H1 (cell line): ENCODE measurements at regions not wholly inside any gene's neighbourhood (a gene's known extent, or its start where the extent isn't known, plus 50 kb on each side); places are given as distances from the start of the nearest gene placed in this dataset.

Experiments used
- CTCF ChIA-PET: fragments of 300-600 bp; sonication (Branson Sonifier 250); formaldehyde crosslinking; loops from one replicate; lab custom pipeline; 2021; ENCODE audit not compliant: partially characterized antibody; lab: Charles Lee
- POLR2A ChIA-PET: fragments of 300-600 bp; sonication (Branson Sonifier 250); formaldehyde crosslinking; loops from one replicate; lab custom pipeline; 2021; ENCODE audit warnings: inconsistent platforms; ENCODE audit not compliant: partially characterized antibody; lab: Charles Lee
- DNase-seq, 2 experiments: peaks; one replicate each; pipeline versions ENCODE4 v3.0.0 to v3.0.0-alpha.2; 2010 to 2022; ENCODE audit warnings: low spot score in 2 of 2, low read depth in 1 of 2, mixed read lengths in 1 of 2
- FAIRE-seq: peaks from 2 replicates; lab custom pipeline; 2011; peaks lifted over from hg19 to GRCh38; lab: Jason Lieb, UNC
- H2AFZ ChIP-seq: 2 replicates; pipeline ENCODE4 v1.8.1; 2012; ENCODE audit warnings: low read length, inconsistent platforms
- H2AK5ac ChIP-seq: 2 replicates; pipeline ENCODE4 v1.6.1; 2013; ENCODE audit warnings: low read depth, low read length
- H2BK120ac ChIP-seq: replicated peaks from 2 replicates; pipeline ENCODE3; 2013; ENCODE audit warnings: low read depth, low read length, inconsistent platforms
- H2BK12ac ChIP-seq: 2 replicates; pipeline ENCODE4 v1.6.1; 2013; ENCODE audit warnings: low read depth, low read length
- H2BK15ac ChIP-seq: 2 replicates; pipeline ENCODE4 v1.6.1; 2013; ENCODE audit warnings: low read length
- H2BK20ac ChIP-seq: 2 replicates; pipeline ENCODE4 v1.6.1; 2013; ENCODE audit warnings: low read length
- H2BK5ac ChIP-seq: 2 replicates; pipeline ENCODE4 v1.6.1; 2013; ENCODE audit warnings: low read depth, low read length
- H3K14ac ChIP-seq: 2 replicates; pipeline ENCODE4 v1.6.1; 2013; ENCODE audit warnings: inconsistent platforms; ENCODE audit not compliant: insufficient read length
- H3K18ac ChIP-seq: 2 replicates; pipeline ENCODE4 v1.6.1; 2013; ENCODE audit warnings: low read length; ENCODE audit errors: extremely low read depth
- H3K23ac ChIP-seq: 2 replicates; pipeline ENCODE4 v1.6.1; 2013; ENCODE audit warnings: inconsistent platforms; ENCODE audit not compliant: insufficient read length
- H3K23me2 ChIP-seq: 2 replicates; pipeline ENCODE4 v1.6.1; 2013; ENCODE audit warnings: low read depth, low read length
- H3K27ac ChIP-seq: 2 replicates; pipeline ENCODE4 v1.6.1; 2011; ENCODE audit warnings: low read depth, low read length, inconsistent platforms
- H3K27me3 ChIP-seq, 4 experiments: replicated peaks in 1 of 4; 1 replicate in 1 of 4; 2 replicates in 3 of 4; pipeline versions ENCODE4 v1.6.1 to v1.8.1; 2011 to 2013; ENCODE audit warnings: low read length in 3 of 4, mild to moderate bottlenecking in 3 of 4, inconsistent platforms in 2 of 4, mixed read lengths in 2 of 4, moderate library complexity in 1 of 4; ENCODE audit not compliant: control insufficient read depth in 3 of 4, insufficient read depth in 3 of 4; ENCODE audit errors: extremely low read depth in 1 of 4
- H3K36me3 ChIP-seq, 4 experiments: 2 replicates each; pipeline versions ENCODE4 v1.6.1 to v1.8.1; 2011 to 2013; ENCODE audit warnings: mild to moderate bottlenecking in 4 of 4, low read length in 3 of 4, moderate library complexity in 2 of 4, control low read depth in 1 of 4, inconsistent platforms in 1 of 4; ENCODE audit not compliant: insufficient read depth in 4 of 4, control insufficient read depth in 2 of 4
- H3K4ac ChIP-seq: replicated peaks from 2 replicates; pipeline ENCODE3; 2013; ENCODE audit warnings: low read length, low read depth, mixed read lengths, inconsistent platforms; ENCODE audit not compliant: insufficient read length
- H3K4me1 ChIP-seq, 4 experiments: replicated peaks in 1 of 4; 1 replicate in 1 of 4; 2 replicates in 3 of 4; pipeline versions ENCODE4 v1.6.1 to v1.8.1; 2011 to 2013; ENCODE audit warnings: low read length in 3 of 4, inconsistent platforms in 2 of 4, mixed read lengths in 1 of 4; ENCODE audit not compliant: insufficient read depth in 4 of 4, control insufficient read depth in 3 of 4
- H3K4me2 ChIP-seq, 2 experiments: 2 replicates each; pipeline versions ENCODE4 v1.6.1 to v1.8.1; 2011 to 2013; ENCODE audit warnings: low read depth in 2 of 2, low read length in 2 of 2, control low read depth in 1 of 2, inconsistent platforms in 1 of 2, mild to moderate bottlenecking in 1 of 2; ENCODE audit not compliant: insufficient read depth in 1 of 2
- H3K4me3 ChIP-seq, 4 experiments: fragments of 200-600, 300-600 bp in 1 of 4; sonication (generic), shearing (Covaris generic), sonication (Bioruptor Twin) in 1 of 4; 2 replicates each; pipeline versions ENCODE4 v1.5.1 to v1.8.1; 2011 to 2016; ENCODE audit warnings: low read length in 4 of 4, low read depth in 3 of 4, control low read depth in 2 of 4, inconsistent platforms in 2 of 4, mild to moderate bottlenecking in 2 of 4, mixed read lengths in 1 of 4, moderate library complexity in 1 of 4; ENCODE audit not compliant: insufficient read depth in 2 of 4; ENCODE audit errors: extremely low read depth in 1 of 4
- H3K56ac ChIP-seq: replicated peaks from 2 replicates; pipeline ENCODE3; 2013; ENCODE audit warnings: low read depth, mild to moderate bottlenecking, mixed read lengths, low read length, inconsistent platforms; ENCODE audit not compliant: insufficient read length
- H3K79me1 ChIP-seq: 2 replicates; pipeline ENCODE4 v1.6.1; 2013; ENCODE audit warnings: low read depth, low read length, control low read depth
- H3K79me2 ChIP-seq, 2 experiments: 2 replicates each; pipeline versions ENCODE4 v1.6.1 to v1.8.1; 2012 to 2013; ENCODE audit warnings: low read length in 2 of 2, mild to moderate bottlenecking in 2 of 2, inconsistent platforms in 1 of 2; ENCODE audit not compliant: insufficient read depth in 2 of 2, control insufficient read depth in 1 of 2
- H3K9ac ChIP-seq, 4 experiments: replicated peaks in 1 of 4; 1 replicate in 1 of 4; 2 replicates in 3 of 4; pipeline versions ENCODE4 v1.6.1 to v1.8.1; 2011 to 2013; ENCODE audit warnings: low read depth in 3 of 4, low read length in 3 of 4, control low read depth in 2 of 4, mild to moderate bottlenecking in 2 of 4, moderate library complexity in 2 of 4, inconsistent platforms in 1 of 4; ENCODE audit errors: extremely low read depth in 1 of 4
- H3K9me3 ChIP-seq, 2 experiments: 2 replicates each; pipeline versions ENCODE4 v1.6.1 to v1.8.1; 2012 to 2013; ENCODE audit warnings: mild to moderate bottlenecking in 2 of 2, moderate library complexity in 2 of 2, control low read depth in 1 of 2, inconsistent platforms in 1 of 2, low read depth in 1 of 2, low read length in 1 of 2, mixed read lengths in 1 of 2; ENCODE audit not compliant: insufficient read depth in 2 of 2
- H4K20me1 ChIP-seq, 2 experiments: replicated peaks in 1 of 2; 2 replicates each; pipeline versions ENCODE3 to v1.8.1; 2011 to 2013; ENCODE audit warnings: inconsistent platforms in 2 of 2, low read length in 2 of 2, mild to moderate bottlenecking in 1 of 2; ENCODE audit not compliant: insufficient read depth in 2 of 2, control insufficient read depth in 1 of 2
- H4K5ac ChIP-seq: 2 replicates; pipeline ENCODE4 v1.6.1; 2013; ENCODE audit warnings: low read length, low read depth, mixed read lengths, inconsistent platforms; ENCODE audit not compliant: insufficient read length
- H4K8ac ChIP-seq: 2 replicates; pipeline ENCODE4 v1.8.0; 2013; ENCODE audit warnings: mild to moderate bottlenecking, moderate library complexity, low read length, inconsistent platforms; ENCODE audit not compliant: insufficient read depth; ENCODE audit errors: extremely low read depth
- H4K91ac ChIP-seq: replicated peaks from 2 replicates; pipeline ENCODE3; 2013; ENCODE audit warnings: low read length, mixed read lengths, inconsistent platforms; ENCODE audit not compliant: insufficient read length
- KDM4A ChIP-seq: IDR thresholded peaks from one replicate; pipeline ENCODE4 v1.7.1; 2012; ENCODE audit warnings: low read depth, mild to moderate bottlenecking, moderate library complexity, low read length, inconsistent platforms; ENCODE audit not compliant: severe bottlenecking
- POU5F1 ChIP-seq: IDR thresholded peaks from 2 replicates; pipeline ENCODE4 v1.6.1; 2011; ENCODE audit warnings: low read depth, mild to moderate bottlenecking, low read length, moderate library complexity
- RNF2 ChIP-seq: fragments of 200-900, 300-1000 bp; sonication (generic); IDR thresholded peaks from 2 replicates; pipeline ENCODE4 v1.7.1; 2016; ENCODE audit warnings: borderline replicate concordance, low read depth, mild to moderate bottlenecking, antibody characterized with exemption, low read length; ENCODE audit not compliant: poor library complexity, severe bottlenecking; ENCODE audit errors: missing control alignments
- SIRT6 ChIP-seq: IDR thresholded peaks from one replicate; pipeline ENCODE4 v1.7.1; 2012; ENCODE audit warnings: low read length, inconsistent platforms
- SIX5 ChIP-seq: IDR thresholded peaks from 2 replicates; pipeline ENCODE4 v1.6.1; 2011; ENCODE audit warnings: mild to moderate bottlenecking, low read depth, low read length
- TAF7 ChIP-seq: optimal IDR thresholded peaks from 2 replicates; pipeline ENCODE3; 2011; ENCODE audit warnings: low read depth, mild to moderate bottlenecking, inconsistent platforms, low read length, moderate library complexity, borderline replicate concordance
- YY1 ChIP-seq: IDR thresholded peaks from 2 replicates; pipeline ENCODE4 v1.6.1; 2011; ENCODE audit warnings: low read depth, mild to moderate bottlenecking, low read length
- WGBS, 2 experiments: shearing (Covaris generic) in 1 of 2; methylation state at CpG; one replicate each; pipeline versions ENCODE4 v1.1.6 to v1.1.7; 2013 to 2015; ENCODE audit warnings: low lambda C conversion rate in 2 of 2, mixed read lengths in 2 of 2, inconsistent platforms in 1 of 2, low coverage in 1 of 2, missing lambda C conversion rate in 1 of 2; ENCODE audit not compliant: insufficient replicate concordance in 2 of 2, insufficient coverage in 1 of 2, insufficient read length in 1 of 2; ENCODE audit errors: extremely low coverage in 1 of 2, missing lambda C conversion rate in 1 of 2; 5-methylcytosine and 5-hydroxymethylcytosine counted together
- TF ChIP-seq, protein P1 (sequence below): IDR thresholded peaks from 2 replicates; pipeline ENCODE4 v1.6.1; 2011; ENCODE audit warnings: low read depth, mild to moderate bottlenecking, low read length; ENCODE audit not compliant: insufficient read depth
- TF ChIP-seq, protein P2 (sequence below): IDR thresholded peaks from 2 replicates; pipeline ENCODE4 v1.6.1; 2012; ENCODE audit warnings: inconsistent platforms

DNA sequence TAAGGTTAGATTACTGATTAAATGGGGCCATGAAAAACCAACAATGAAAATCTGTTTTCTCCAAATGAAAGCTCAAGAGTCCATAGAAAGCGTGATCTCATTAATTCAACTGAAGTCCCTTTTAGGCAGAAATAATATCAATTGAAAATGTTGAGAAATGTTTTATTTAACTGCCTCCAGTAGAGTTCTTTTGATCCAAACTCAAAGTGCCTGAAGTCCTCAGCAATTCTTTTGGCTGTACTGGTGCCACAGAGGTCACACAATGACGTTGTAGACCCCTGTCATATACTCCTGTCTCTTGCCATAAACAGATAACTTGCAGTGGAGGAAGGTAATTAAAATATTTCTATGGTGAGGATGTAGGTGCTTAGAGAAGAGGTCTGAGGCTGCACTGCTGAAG lies 1420.5 kb downstream of the CDH12 start:
- no peak for TF ChIP-seq RNF2
- TF ChIP-seq SIRT6: no peak
- TF ChIP-seq, protein P1, sequence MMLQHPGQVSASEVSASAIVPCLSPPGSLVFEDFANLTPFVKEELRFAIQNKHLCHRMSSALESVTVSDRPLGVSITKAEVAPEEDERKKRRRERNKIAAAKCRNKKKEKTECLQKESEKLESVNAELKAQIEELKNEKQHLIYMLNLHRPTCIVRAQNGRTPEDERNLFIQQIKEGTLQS: no peak
- no peak for TF ChIP-seq KDM4A
- TF ChIP-seq TAF7: no peak
- TF ChIP-seq, protein P2, sequence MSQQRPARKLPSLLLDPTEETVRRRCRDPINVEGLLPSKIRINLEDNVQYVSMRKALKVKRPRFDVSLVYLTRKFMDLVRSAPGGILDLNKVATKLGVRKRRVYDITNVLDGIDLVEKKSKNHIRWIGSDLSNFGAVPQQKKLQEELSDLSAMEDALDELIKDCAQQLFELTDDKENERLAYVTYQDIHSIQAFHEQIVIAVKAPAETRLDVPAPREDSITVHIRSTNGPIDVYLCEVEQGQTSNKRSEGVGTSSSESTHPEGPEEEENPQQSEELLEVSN: no peak
- TF ChIP-seq YY1: no peak
- TF ChIP-seq POU5F1: no peak
- no peak for TF ChIP-seq SIX5
- TF ChIP-seq, all 59 proteins: peak for 0
- WGBS, 2 experiments: 82% methylated on average over 2 of the region's 2 CpGs; no CpG with 5 or more reads in 1 of the 2 experiments
- Histone ChIP-seq H3K27ac (no peak overlapping the region), H3K9me3 (no peaks in the 10 kb centered on the region), H3K56ac (no peak overlapping the region), H2BK5ac (no peak overlapping the region), H2BK120ac (no peak overlapping the region), H4K20me1 (no peaks in the 10 kb centered on the region), H2BK20ac (no peak overlapping the region), H3K4me2 (no peak overlapping the region), H2AK5ac (no peak overlapping the region), H3K79me1 (no peaks in the 10 kb centered on the region), H2BK12ac (no peak overlapping the region), H3K23me2 (no peaks in the 10 kb centered on the region), H3K4me3 (no peak overlapping the region), H3K79me2 (no peaks in the 10 kb centered on the region), H3K14ac (no peak overlapping the region), H4K5ac (no peak overlapping the region), H3K23ac (no peak overlapping the region), H3K4ac (no peak overlapping the region), H3K4me1 (no peaks in the 10 kb centered on the region), H2BK15ac (no peak overlapping the region), H2AFZ (no peak overlapping the region), H4K8ac (no peak overlapping the region), H3K36me3 (no peaks in the 10 kb centered on the region), H3K18ac (no peak overlapping the region), H4K91ac (no peak overlapping the region), H3K9ac (no peak overlapping the region), H3K27me3 (no peaks in the 10 kb centered on the region)
- FAIRE-seq (no peak), DNase-seq (no peak)
- ChIA-PET CTCF (no interaction called here), POLR2A (no interaction called here)
